SK-N-MC (cell line): ENCODE measurements at regions not wholly inside any gene's neighbourhood (a gene's known extent, or its start where the extent isn't known, plus 50 kb on each side); places are given as distances from the start of the nearest gene placed in this dataset.
"Not testable (repeated sequence)": the region's sequence is repeated elsewhere in the genome, so short reads cannot be mapped to it uniquely, and the experiment has no call there.

Experiments used
- DNase-seq: peaks from one replicate; pipeline ENCODE4 v3.0.0-alpha.2; 2011; ENCODE audit warnings: low read depth, low spot score
- H3K27ac ChIP-seq: fragments of 200-600 bp; sonication (generic); 2 replicates; pipeline ENCODE4 v1.5.1; 2016; ENCODE audit warnings: mixed run types
- H3K36me3 ChIP-seq: fragments of 200-600 bp; sonication (generic); 2 replicates; pipeline ENCODE4 v1.6.1; 2017; ENCODE audit warnings: antibody characterized with exemption, low read length, mixed read lengths; ENCODE audit not compliant: insufficient read depth
- H3K4me3 ChIP-seq: fragments of 200-600 bp; sonication (generic); 2 replicates; pipeline ENCODE4 v1.5.1; 2016
- H3K9ac ChIP-seq: fragments of 200-600 bp; sonication (generic); 2 replicates; pipeline ENCODE4 v1.8.0; 2017; ENCODE audit warnings: mixed run types, mixed read lengths; ENCODE audit not compliant: insufficient read length
- H3K9me3 ChIP-seq: fragments of 200-600 bp; sonication (generic); 2 replicates; pipeline ENCODE4 v1.6.1; 2017; ENCODE audit warnings: low read depth, mild to moderate bottlenecking, antibody characterized with exemption, low read length, moderate library complexity, mixed read lengths
- EZH2 ChIP-seq: fragments of 200-600 bp; sonication (generic); IDR thresholded peaks from one replicate; pipeline ENCODE4 v1.6.1; 2017; ENCODE audit warnings: antibody characterized with exemption
- FOXP2 ChIP-seq: optimal IDR thresholded peaks from 2 replicates; pipeline ENCODE3; 2011; ENCODE audit warnings: mild to moderate bottlenecking, moderate library complexity; ENCODE audit not compliant: insufficient read depth; ENCODE audit errors: extremely low read length, control extremely low read depth
- POLR2AphosphoS5 ChIP-seq: IDR thresholded peaks from 2 replicates; pipeline ENCODE4 v1.6.1; 2012; ENCODE audit warnings: mild to moderate bottlenecking, low read depth, low read length, borderline replicate concordance

DNA sequence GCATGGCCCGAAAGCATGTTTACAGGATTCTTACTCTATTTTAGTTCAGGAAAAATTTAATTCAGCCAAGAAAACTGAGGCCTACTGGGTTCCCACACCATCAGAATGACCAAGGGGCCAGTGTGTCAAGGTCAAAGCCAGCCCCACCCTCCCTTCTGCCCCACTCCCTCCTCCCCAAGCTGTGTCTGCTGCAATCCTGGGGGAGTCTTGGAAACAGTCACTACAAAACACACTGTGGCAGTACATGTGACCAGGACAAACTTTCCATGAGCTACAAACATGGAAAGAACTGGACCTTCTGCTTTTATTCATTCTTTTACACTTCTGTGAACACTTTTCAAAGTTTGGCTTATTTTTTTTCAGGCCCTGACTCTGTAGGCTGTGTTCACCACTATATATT lies 1228.8 kb upstream of the TMEM132C start:
- Histone ChIP-seq H3K9ac (no peak overlapping the region), H3K36me3 (no peaks in the 10 kb centered on the region), H3K27ac (no peak overlapping the region), H3K9me3 (no peaks in the 10 kb centered on the region), H3K4me3 (no peak overlapping the region)
- TF ChIP-seq FOXP2 (no peak), POLR2AphosphoS5 (no peak), EZH2 (no peak)
- no peak for DNase-seq

DNA sequence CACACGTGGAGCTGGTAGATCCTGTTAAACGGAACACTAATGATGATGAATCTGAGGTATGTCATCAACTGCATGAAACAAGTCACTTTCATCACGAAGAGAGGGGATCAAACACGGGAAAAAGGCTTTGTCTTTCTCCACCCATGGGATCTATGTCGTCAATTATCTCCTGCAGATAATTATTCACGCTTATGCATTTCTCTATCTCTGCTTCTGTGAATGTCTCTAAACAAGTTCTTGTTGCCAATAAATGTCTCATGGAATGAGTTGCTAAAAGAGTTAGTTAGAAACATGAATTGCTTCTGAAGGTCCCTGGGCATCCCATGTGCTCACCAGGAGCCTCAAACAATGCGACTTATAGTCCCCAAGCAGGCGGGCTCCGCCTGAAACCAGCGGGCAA lies 1228.2 kb upstream of the TMEM132C start:
- Histone ChIP-seq H3K4me3 (no peak overlapping the region), H3K36me3 (no peaks in the 10 kb centered on the region), H3K9ac (no peak overlapping the region), H3K9me3 (no peaks in the 10 kb centered on the region), H3K27ac (no peak overlapping the region)
- no peak for DNase-seq
- TF ChIP-seq POLR2AphosphoS5 (no peak), FOXP2 (no peak), EZH2 (no peak)

DNA sequence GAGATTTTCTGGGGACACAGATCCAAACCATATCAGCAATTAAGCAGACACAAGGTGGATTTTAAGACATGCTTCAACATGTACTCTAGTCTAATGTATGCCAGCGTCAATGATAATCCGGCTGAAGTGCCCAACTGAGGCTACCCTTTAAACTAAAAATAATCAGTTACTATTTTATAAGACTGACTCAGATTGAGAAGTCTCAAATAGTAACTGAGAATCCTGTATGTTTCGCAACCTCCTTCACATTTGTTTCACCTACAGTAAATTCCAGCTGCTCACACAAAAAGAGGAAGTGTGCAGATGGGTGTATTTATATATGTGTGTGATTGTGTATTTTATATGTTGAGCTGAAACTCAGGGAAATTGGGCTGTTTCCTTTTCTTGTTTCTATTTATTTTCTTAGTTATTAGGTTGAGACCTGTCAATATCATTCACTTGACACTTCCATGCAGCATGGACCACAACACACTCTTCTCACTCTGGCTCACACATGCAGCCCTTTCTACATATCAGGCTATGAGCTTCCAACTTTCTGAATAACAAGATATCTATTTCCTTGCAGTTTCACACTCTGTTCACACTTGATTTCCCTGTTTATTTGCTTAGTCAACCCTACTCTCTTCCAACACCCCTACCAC lies 1224.9 kb upstream of the TMEM132C start:
- Histone ChIP-seq H3K9me3 (no peaks in the 10 kb centered on the region), H3K9ac (no peak overlapping the region), H3K4me3 (no peak overlapping the region), H3K36me3 (no peaks in the 10 kb centered on the region), H3K27ac (no peak overlapping the region)
- no peak for DNase-seq
- TF ChIP-seq EZH2 (no peak), POLR2AphosphoS5 (no peak)

DNA sequence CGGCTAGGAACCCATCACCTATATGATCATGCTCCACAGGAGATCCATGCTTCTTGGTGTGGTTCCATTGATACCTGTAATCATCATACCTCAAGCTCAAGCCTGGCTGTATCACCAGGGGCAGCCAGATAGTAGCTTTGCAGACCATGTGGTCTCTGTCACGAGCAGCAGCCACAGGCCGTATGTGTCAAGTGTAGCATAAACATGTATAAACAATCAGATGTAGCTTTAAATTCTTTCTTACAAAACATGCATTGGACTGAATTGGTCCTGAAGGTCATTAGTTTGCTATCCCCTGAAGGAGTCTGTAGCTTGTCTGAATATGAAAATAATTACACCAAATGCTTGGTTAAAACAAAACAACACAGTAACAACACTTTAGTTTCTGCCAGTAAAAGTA lies 1223.2 kb upstream of the TMEM132C start:
- H3K36me3 ChIP-seq, result no peaks in the 10 kb centered on the region
- H3K27ac ChIP-seq, result no peak overlapping the region
- H3K4me3 ChIP-seq, result no peak overlapping the region
- no peak overlapping the region for H3K9ac ChIP-seq
- no peak for DNase-seq
- TF ChIP-seq FOXP2 (no peak), EZH2 (no peak), POLR2AphosphoS5 (no peak)
- H3K9me3 ChIP-seq, result no peaks in the 10 kb centered on the region

DNA sequence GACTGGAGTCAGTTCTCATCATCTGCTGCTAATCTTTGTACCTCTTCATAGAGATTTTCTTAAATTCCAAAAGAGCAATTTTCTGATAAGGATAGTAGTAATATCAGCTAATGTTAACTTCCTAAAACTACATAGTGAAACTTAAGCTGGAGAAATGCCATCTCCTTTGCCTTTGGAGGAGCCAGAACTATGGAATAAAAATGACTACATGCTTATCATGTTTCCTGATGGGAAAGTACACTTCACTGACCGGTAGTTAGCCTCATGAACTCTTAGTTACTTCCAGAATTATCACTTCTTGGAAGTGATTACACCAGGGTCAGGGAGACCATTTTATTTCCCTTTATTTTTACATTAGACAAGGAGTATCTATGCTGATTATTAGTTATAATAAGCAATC lies 1222.1 kb upstream of the TMEM132C start:
- H3K36me3 ChIP-seq, result no peaks in the 10 kb centered on the region
- DNase-seq, result no peak
- no peaks in the 10 kb centered on the region for H3K9me3 ChIP-seq
- no peak overlapping the region for H3K9ac ChIP-seq
- TF ChIP-seq FOXP2 (no peak), POLR2AphosphoS5 (no peak), EZH2 (no peak)
- H3K4me3 ChIP-seq, result no peak overlapping the region
- no peak overlapping the region for H3K27ac ChIP-seq

DNA sequence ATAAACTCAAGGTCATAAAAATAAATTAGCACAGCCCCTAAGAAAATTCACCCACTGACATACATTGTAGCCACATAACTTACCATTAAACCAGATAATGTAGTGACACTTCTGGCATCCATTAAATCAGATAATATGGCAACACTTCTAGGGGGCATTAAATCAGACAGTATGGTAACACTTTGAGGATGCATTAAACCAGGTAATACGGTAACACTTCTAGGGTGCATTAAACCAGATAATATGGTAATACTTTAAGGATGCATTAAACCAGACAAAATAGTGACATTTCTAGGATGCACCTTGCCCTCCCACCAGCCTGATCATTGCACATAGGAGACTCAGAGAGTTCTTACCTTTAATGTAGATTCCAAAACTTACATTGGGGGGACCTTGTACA lies 1220.5 kb upstream of the TMEM132C start:
- no peak for DNase-seq
- TF ChIP-seq EZH2 (no peak), FOXP2 (no peak), POLR2AphosphoS5 (no peak)
- Histone ChIP-seq H3K4me3 (no peak overlapping the region), H3K9ac (no peak overlapping the region), H3K36me3 (no peaks in the 10 kb centered on the region), H3K9me3 (no peaks in the 10 kb centered on the region), H3K27ac (no peak overlapping the region)

DNA sequence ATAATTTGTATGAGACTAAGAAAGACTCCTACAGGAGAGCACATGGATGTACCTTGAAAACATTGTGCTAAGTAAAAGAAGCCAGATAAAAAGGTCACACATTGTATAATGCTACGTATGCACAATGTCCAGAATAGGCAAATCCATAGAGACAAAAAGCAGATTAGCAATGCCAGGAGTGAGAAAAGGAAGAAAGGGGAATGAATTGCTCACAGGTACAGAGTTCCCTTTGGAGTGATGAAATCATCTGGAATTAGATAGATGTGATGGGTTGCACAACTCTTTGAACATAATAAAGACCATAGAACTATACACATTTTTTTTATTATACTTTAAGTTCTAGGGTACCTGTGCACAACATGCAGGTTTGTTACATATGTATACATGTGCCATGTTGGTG lies 1218.9 kb upstream of the TMEM132C start:
- TF ChIP-seq FOXP2 (no peak), POLR2AphosphoS5 (no peak), EZH2 (no peak)
- DNase-seq, result no peak

DNA sequence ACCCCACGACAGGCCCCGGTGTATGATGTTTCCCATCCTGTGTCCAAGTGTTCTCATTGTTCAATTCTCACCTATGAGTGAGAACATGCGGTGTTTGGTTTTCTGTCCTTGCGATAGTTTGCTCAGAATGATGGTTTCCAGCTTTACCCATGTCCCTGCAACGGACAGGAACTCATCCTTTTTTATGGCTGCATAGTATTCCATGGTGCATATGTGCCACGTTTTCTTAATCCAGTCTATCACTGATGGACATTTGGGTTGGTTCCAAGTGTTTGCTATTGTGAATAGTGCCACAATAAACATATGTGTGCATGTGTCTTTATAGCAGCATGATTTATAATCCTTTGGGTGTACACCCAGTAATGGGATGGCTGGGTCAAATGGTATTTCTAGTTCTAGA lies 1218.4 kb upstream of the TMEM132C start:
- not testable (repeated sequence) for H3K36me3 ChIP-seq, H3K9ac ChIP-seq, H3K9me3 ChIP-seq, DNase-seq, H3K4me3 ChIP-seq, H3K27ac ChIP-seq

More for the DNA sequence above, 1218.9 kb upstream of the TMEM132C start:
- H3K4me3 ChIP-seq, result no peak overlapping the region
- no peaks in the 10 kb centered on the region for H3K9me3 ChIP-seq
- no peak overlapping the region for H3K27ac ChIP-seq
- no peak overlapping the region for H3K9ac ChIP-seq
- H3K36me3 ChIP-seq, result no peaks in the 10 kb centered on the region

DNA sequence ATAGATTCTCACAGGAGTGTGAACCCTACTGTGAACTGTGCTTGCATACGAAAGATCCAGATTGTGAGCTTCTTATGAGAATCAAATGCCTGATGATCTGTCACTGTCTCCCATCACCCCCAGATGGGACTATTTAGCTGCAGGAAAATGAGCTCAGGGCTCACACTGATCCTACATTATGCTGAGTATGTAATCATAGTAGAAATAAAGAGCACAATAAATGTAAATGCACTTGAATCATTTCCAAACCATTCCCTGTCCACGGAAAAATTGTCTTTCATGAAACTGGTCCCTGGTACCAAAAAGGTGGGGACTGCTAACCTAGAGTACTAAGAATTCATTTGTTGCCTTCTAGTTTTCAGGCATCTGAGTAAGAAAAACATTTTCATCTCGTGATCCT lies 1215.8 kb upstream of the TMEM132C start:
- H3K9me3 ChIP-seq, result no peaks in the 10 kb centered on the region
- no peaks in the 10 kb centered on the region for H3K36me3 ChIP-seq
- no peak overlapping the region for H3K9ac ChIP-seq
- no peak overlapping the region for H3K4me3 ChIP-seq
- DNase-seq, result no peak
- peak overlapping the region; percentile 78 for H3K27ac ChIP-seq
- TF ChIP-seq EZH2, result no peak
- TF ChIP-seq POLR2AphosphoS5, result no peak
- TF ChIP-seq FOXP2, result no peak
